Kidney epithelial cell (primary cell): ENCODE measurements at regions not wholly inside any gene's neighbourhood (a gene's known extent, or its start where the extent isn't known, plus 50 kb on each side); places are given as distances from the start of the nearest gene placed in this dataset.

Experiments used
- DNase-seq: peaks from one replicate; pipeline ENCODE4 v3.0.0-alpha.2; 2010; ENCODE audit warnings: low read depth
- H3K27me3 ChIP-seq: 2 replicates; pipeline ENCODE4 v1.6.0; 2011; ENCODE audit warnings: low read length; ENCODE audit not compliant: control insufficient read depth, insufficient read depth
- H3K36me3 ChIP-seq: 2 replicates; pipeline ENCODE4 v1.5.1; 2011; ENCODE audit warnings: low read length; ENCODE audit not compliant: control insufficient read depth, insufficient read depth
- H3K4me3 ChIP-seq: 2 replicates; pipeline ENCODE4 v1.5.1; 2011; ENCODE audit warnings: low read depth, mild to moderate bottlenecking, control low read depth, low read length
- CTCF ChIP-seq: IDR thresholded peaks from 2 replicates; pipeline ENCODE4 v1.5.1; 2011; ENCODE audit warnings: mild to moderate bottlenecking, moderate library complexity, low read length, control low read depth, inconsistent platforms; ENCODE audit not compliant: insufficient read depth, poor library complexity, severe bottlenecking

- Histone ChIP-seq H3K27me3 (peaks cover 32% of the 10 kb centered on the region), H3K36me3 (no peaks in the 10 kb centered on the region), H3K4me3 (no peak overlapping the region)
- TF ChIP-seq CTCF, result no peak
- no peak for DNase-seq
Observed at GRCh38 chr6:169934699-169935347, 183.4 kb downstream of the ERMARD start.

- peaks cover 28% of the 10 kb centered on the region for H3K27me3 ChIP-seq
- H3K4me3 ChIP-seq, result no peak overlapping the region
- DNase-seq, result no peak
- no peak for TF ChIP-seq CTCF
- no peaks in the 10 kb centered on the region for H3K36me3 ChIP-seq
Observed at GRCh38 chr6:169933839-169934698, 182.6 kb downstream of the ERMARD start.

GRCh38 chr6:169933251-169933821 lies 181.9 kb downstream of the ERMARD start:
- Histone ChIP-seq H3K36me3 (no peaks in the 10 kb centered on the region), H3K4me3 (no peak overlapping the region), H3K27me3 (peaks cover 21% of the 10 kb centered on the region)
- no peak for DNase-seq
- no peak for TF ChIP-seq CTCF

- no peak for TF ChIP-seq CTCF
- Histone ChIP-seq H3K36me3 (no peaks in the 10 kb centered on the region), H3K27me3 (peaks cover 13% of the 10 kb centered on the region), H3K4me3 (no peak overlapping the region)
- no peak for DNase-seq
Observed at GRCh38 chr6:169932491-169932890, 181.1 kb downstream of the ERMARD start.

- Histone ChIP-seq H3K4me3 (no peak overlapping the region), H3K27me3 (peaks cover 5% of the 10 kb centered on the region), H3K36me3 (no peaks in the 10 kb centered on the region)
- no peak for DNase-seq
- no peak for TF ChIP-seq CTCF
Observed at GRCh38 chr6:169931261-169931660, 179.8 kb downstream of the ERMARD start.
